OCI-LY1 (cell line): ENCODE measurements at regions not wholly inside any gene's neighbourhood (a gene's known extent, or its start where the extent isn't known, plus 50 kb on each side); places are given as distances from the start of the nearest gene placed in this dataset.

Experiments
- H2AFZ ChIP-seq: fragments of 200-600 bp; sonication (generic), shearing (Covaris generic); 2 replicates; pipeline ENCODE4 v1.6.0; 2014; ENCODE audit warnings: antibody characterized with exemption, mild to moderate bottlenecking, low read length
- H3F3A ChIP-seq: fragments of 200-600 bp; sonication (generic), shearing (Covaris generic); 2 replicates; pipeline ENCODE4 v1.6.0; 2014; ENCODE audit warnings: mild to moderate bottlenecking, antibody characterized with exemption, low read length, moderate library complexity; ENCODE audit not compliant: insufficient read depth
- H3K27ac ChIP-seq: fragments of 200-600 bp; sonication (generic); 2 replicates; pipeline ENCODE4 v1.5.1; 2014; ENCODE audit warnings: low read length, mixed run types, mild to moderate bottlenecking, low read depth; ENCODE audit not compliant: poor library complexity, severe bottlenecking
- H3K27me3 ChIP-seq: fragments of 200-600 bp; sonication (generic); 2 replicates; pipeline ENCODE4 v1.6.0; 2014; ENCODE audit warnings: antibody characterized with exemption, mild to moderate bottlenecking, low read length, moderate library complexity; ENCODE audit not compliant: insufficient read depth
- H3K36me3 ChIP-seq: fragments of 200-600 bp; sonication (generic); 2 replicates; pipeline ENCODE4 v1.6.1; 2014; ENCODE audit warnings: mild to moderate bottlenecking, antibody characterized with exemption, low read length, moderate library complexity, mixed read lengths; ENCODE audit not compliant: insufficient read depth
- H3K4me1 ChIP-seq: fragments of 200-600 bp; sonication (generic); 2 replicates; pipeline ENCODE4 v1.5.1; 2014; ENCODE audit warnings: mild to moderate bottlenecking, low read length, moderate library complexity; ENCODE audit not compliant: insufficient read depth, severe bottlenecking
- H3K4me2 ChIP-seq: fragments of 200-600 bp; sonication (generic), shearing (Covaris generic); 2 replicates; pipeline ENCODE4 v1.6.1; 2014; ENCODE audit warnings: low read length
- H3K4me3 ChIP-seq: fragments of 200-600 bp; sonication (generic); 2 replicates; pipeline ENCODE4 v1.5.1; 2014; ENCODE audit warnings: low read length, low read depth, mild to moderate bottlenecking, mixed read lengths; ENCODE audit not compliant: poor library complexity, severe bottlenecking
- H3K79me2 ChIP-seq: fragments of 200-600 bp; shearing (Covaris generic); 2 replicates; pipeline ENCODE4 v1.6.1; 2016; ENCODE audit warnings: mixed run types, low read length, mixed read lengths; ENCODE audit not compliant: insufficient read depth
- H3K9ac ChIP-seq: fragments of 200-600 bp; sonication (generic), shearing (Covaris generic); 2 replicates; pipeline ENCODE4 v1.6.1; 2014; ENCODE audit warnings: mild to moderate bottlenecking, low read length, mixed read lengths
- H3K9me2 ChIP-seq: fragments of 200-600 bp; sonication (generic), shearing (Covaris generic); 2 replicates; pipeline ENCODE4 v1.6.1; 2014; ENCODE audit warnings: low read depth, mild to moderate bottlenecking, low read length, mixed read lengths
- H3K9me3 ChIP-seq: fragments of 200-600 bp; shearing (Covaris generic); 2 replicates; pipeline ENCODE4 v1.6.1; 2014; ENCODE audit warnings: low read length, mixed read lengths
- H4K20me1 ChIP-seq: fragments of 200-600 bp; sonication (generic), shearing (Covaris generic); 2 replicates; pipeline ENCODE4 v1.6.0; 2016; ENCODE audit warnings: mild to moderate bottlenecking, low read length; ENCODE audit not compliant: insufficient read depth
- CTCF ChIP-seq: fragments of 200-600 bp; sonication (generic), shearing (Covaris generic); IDR thresholded peaks from 2 replicates; pipeline ENCODE4 v1.5.1; 2017; ENCODE audit warnings: mild to moderate bottlenecking, antibody characterized with exemption, low read length, moderate library complexity, mixed read lengths
- EZH2 ChIP-seq: fragments of 200-600 bp; sonication (generic), shearing (Covaris generic); IDR thresholded peaks from 2 replicates; pipeline ENCODE4 v1.8.0; 2017; ENCODE audit warnings: borderline replicate concordance, mixed run types, mild to moderate bottlenecking, antibody characterized with exemption, low read length, moderate library complexity, mixed read lengths

GRCh38 chr2:21276163-21276562 lies 152.4 kb downstream of the TDRD15 start:
- Histone ChIP-seq H3K4me2 (no peak overlapping the region), H3K9me3 (no peaks in the 10 kb centered on the region), H3K9me2 (no peaks in the 10 kb centered on the region), H3K79me2 (no peaks in the 10 kb centered on the region), H2AFZ (no peak overlapping the region), H3K9ac (no peak overlapping the region), H3K27me3 (no peaks in the 10 kb centered on the region), H3K4me1 (no peaks in the 10 kb centered on the region), H4K20me1 (no peaks in the 10 kb centered on the region), H3K36me3 (no peaks in the 10 kb centered on the region), H3K4me3 (no peak overlapping the region), H3F3A (no peaks in the 10 kb centered on the region), H3K27ac (no peak overlapping the region)
- TF ChIP-seq CTCF (no peak), EZH2 (no peak)

DNA sequence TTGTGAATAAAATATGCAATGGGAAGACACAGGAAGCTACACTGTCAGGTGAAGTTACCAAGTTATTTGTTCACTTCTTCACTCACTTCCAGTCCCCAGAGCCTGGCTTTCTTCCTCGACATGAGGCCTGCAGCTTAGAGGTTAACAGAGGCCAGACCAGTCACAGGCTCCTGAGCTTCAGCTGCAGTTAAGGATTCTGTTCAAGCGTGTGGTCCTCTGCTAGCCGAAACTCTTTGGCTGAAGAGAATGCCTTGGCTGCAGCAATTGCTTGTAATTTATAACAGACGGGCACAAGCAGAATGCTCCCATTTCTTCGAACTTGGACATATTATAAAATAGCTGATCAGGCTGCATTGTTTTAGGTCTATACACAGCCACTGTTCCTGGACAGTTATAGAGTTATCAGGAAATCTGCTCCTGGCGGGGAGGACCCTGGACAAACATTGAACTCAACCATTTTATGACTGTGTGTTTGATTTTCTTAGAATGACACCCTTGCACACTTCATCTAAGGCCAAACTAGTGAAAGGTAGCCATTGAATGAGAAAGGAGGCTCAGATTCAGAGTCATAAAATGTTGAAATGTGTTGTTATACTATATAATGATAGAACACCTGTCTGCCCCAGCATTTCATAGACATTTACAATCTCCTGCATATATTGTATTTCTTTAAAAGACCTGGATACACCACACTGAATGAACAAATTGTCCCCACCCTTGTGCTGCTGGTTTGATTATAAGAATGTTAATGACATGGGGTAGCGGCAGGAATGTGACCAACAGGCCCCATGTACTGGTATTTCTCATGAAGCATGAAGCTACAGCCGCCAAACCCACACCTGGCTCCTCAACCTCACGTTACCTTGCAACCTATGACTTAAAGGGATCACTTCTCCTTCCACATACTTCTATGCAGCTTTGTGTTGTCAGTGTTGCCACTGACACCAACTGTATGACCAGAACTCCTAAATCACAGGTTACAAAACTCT lies 153.6 kb downstream of the TDRD15 start:
- Histone ChIP-seq H4K20me1 (no peaks in the 10 kb centered on the region), H3K27ac (no peak overlapping the region), H3K36me3 (no peaks in the 10 kb centered on the region), H3K79me2 (no peaks in the 10 kb centered on the region), H3K9ac (no peak overlapping the region), H3K4me2 (no peak overlapping the region), H3K27me3 (no peaks in the 10 kb centered on the region; the same call in 1 of the 2 replicates), H3K4me3 (no peak overlapping the region), H2AFZ (no peak overlapping the region), H3K4me1 (no peaks in the 10 kb centered on the region), H3F3A (no peaks in the 10 kb centered on the region), H3K9me2 (no peaks in the 10 kb centered on the region), H3K9me3 (no peaks in the 10 kb centered on the region)
- TF ChIP-seq EZH2 (no peak), CTCF (no peak)

DNA sequence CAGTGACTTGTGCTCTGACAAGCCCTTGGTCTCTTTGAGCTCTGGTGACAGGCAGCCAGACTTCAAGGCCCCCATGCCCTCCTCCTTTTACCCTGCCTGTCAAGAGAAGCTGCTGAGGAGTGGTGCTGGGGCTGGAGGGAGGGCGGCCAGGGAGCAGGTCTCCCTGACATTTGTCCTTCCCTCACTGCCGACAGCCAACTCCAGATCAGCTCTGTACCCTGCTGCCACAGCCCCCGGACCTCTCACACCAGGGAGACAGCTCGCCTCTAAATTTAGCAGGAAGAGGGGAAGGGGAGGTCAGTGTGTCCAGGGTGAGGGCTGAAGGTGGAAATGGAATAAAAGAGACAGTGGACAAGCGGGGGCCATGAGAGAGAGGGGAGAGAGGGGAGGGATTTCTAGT lies 155.8 kb downstream of the TDRD15 start:
- no peaks in the 10 kb centered on the region for H3K9me3 ChIP-seq
- H3K9me2 ChIP-seq, result no peaks in the 10 kb centered on the region
- no peaks in the 10 kb centered on the region for H4K20me1 ChIP-seq
- H3K4me2 ChIP-seq, result no peak overlapping the region
- no peak overlapping the region for H3K4me3 ChIP-seq
- H2AFZ ChIP-seq, result no peak overlapping the region
- TF ChIP-seq CTCF, result no peak
- no peak for TF ChIP-seq EZH2
- H3K36me3 ChIP-seq, result no peaks in the 10 kb centered on the region
- no peaks in the 10 kb centered on the region for H3F3A ChIP-seq
- no peak overlapping the region for H3K27ac ChIP-seq
- H3K9ac ChIP-seq, result no peak overlapping the region
- no peaks in the 10 kb centered on the region for H3K79me2 ChIP-seq
- H3K27me3 ChIP-seq, result no peaks in the 10 kb centered on the region; the same call in 1 of the 2 replicates
- no peaks in the 10 kb centered on the region for H3K4me1 ChIP-seq
